SKM-1 (cell line): ENCODE measurements at regions not wholly inside any gene's neighbourhood (a gene's known extent, or its start where the extent isn't known, plus 50 kb on each side); places are given as distances from the start of the nearest gene placed in this dataset.

Experiments
- DNase-seq: peaks from one replicate; lab custom pipeline; 2025; ENCODE audit not compliant: unreplicated experiment; lab: John Stamatoyannopoulos, UW

DNA sequence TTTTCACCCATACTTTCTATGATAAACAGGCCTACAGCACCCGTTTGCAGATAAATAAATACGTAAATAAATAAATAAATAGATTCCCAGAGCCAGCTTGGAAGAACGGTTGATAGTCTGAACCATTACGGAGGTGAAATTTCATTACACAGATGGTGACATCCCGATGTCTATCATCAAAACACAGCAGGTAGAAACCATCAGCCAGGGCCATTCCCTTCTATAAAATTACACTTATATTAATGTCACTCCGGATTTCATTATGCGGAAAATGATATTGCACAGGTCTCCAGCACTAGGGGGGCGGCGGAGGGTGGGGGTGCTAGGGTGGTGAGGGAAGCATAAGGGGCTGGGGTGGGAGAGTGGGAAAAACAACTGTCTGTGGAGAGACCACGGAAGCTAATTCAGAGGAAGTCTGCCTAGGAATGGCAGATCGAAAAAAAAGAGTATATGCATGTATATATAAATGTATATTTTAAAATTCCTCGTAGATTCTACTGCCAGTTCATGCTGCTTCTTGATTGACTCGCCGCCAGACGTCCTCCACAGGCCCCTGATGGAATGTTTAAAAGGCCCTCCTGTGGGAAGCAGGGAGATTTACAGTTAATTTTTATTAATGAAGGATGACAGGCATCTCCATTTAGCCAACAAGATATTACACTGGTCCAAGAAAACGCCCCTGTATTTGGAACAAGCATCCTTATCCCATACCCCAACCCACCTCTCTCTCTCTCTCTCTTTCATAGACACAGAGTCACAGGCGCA, 1906.0 kb upstream of the PIK3C3 start:
- no peak for DNase-seq

DNA sequence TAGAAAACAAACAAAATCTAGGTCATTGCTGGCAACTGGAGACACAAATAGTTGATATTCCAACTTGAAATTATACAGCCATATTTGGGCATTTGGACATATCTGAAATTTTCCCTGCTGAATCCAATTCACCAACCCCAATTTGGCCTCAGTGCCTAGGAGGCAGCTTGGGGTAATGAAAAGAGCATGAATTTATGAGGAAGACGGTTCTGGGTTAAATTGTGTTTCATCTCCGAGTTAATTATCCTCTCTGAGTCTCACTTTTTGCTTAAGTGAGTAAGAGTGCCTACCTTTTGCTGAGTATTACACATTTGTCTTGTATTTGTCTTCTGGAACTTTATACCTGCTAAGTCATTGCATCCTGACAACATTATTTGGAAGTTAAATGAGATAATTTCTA, 1906.8 kb upstream of the PIK3C3 start:
- DNase-seq: no peak

DNA sequence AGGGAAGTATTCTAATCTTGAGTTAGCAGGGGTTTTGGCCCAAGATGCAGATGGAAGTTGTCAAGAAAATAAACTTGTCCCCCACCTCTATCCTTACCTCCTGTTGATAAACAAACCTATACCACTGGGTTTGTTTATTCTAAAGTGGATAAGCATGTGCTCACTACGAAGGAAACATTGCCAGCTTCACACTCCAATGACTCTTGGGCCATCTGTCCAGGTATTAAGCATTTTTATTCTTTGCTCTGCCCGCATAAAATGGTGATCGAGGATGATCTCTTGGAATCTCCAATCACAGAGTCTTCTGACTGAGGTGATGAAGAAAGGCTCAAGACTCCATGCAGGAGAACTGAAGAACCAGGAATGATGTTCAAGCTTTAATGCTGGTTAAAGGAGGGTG, 1908.4 kb upstream of the PIK3C3 start:
- DNase-seq: no peak

DNA sequence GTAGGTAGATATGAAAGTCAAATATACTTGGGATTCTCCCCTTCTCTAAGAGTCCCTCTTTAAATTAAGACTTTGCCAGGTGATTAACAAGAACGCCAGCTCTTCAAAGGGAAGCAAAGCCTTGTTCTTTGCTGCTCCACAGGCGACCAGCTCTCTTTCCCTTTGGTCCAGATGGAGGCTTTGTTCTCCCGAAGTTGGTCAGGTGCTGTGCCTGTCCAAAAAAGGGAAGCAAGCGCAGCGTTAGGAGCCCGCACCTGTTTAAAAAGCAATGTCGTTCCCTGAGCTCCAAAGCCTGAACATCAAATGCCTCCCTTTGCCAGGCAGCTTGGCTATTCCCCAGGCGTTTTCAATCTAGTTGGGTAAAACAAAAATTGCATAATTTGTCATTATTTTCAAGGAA, 1913.1 kb upstream of the PIK3C3 start:
- DNase-seq: no peak

DNA sequence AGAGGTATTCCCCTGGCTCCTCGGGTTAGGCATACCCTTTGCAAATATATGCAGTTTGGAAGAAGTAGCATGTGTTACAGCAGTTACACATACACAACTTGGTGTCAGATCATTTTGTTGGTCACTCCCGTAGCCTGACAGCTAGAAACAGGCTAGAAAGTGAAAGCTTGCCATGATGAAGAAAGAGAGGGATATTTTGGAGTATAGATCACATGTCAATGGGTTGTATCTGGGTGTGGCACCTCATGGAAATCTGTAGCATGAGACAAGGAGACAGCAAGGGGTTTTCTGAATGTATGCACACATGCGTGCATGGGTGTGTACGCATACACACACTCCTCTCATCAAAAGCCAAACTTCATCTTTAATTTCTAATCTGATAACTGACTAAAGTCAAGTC, 1914.5 kb upstream of the PIK3C3 start:
- no peak for DNase-seq

DNA sequence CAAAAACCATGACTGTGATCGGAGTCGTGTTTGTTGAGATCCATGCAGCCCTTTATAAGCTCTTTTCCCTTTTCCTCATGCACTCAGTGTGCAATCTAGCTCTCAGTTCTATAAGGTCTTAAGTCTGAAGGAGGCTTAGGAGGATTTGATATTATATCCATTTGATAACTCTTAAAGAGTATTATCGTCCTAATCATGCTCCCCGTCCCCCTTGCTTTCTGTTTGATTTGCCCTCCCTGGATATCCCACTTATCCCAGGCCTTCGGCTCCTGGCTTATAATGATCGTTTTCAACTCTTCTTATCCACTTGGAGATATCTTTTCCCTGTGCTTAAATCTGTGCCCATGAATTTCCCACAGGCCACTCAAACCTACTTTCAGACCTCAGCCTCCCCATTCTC, 1917.7 kb upstream of the PIK3C3 start:
- DNase-seq: no peak

DNA sequence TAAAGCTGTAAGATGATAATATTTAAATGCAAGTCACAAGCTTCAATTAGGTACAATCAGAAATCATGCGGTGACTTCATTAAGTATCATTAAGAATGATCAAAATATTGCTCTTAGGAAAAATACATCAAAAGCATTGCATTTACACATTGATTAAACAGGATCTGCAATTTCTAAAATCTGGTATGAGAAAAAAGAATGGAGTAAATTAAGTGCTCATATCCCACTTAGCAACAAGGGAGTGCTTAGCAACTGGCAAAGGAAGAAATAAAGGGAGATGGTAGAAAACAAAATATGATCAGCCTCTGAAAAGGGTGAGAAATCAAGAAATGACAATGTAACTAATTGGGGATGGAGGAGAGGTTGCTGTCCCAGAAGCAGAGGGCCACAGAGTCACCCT, 1918.2 kb upstream of the PIK3C3 start:
- DNase-seq: no peak

DNA sequence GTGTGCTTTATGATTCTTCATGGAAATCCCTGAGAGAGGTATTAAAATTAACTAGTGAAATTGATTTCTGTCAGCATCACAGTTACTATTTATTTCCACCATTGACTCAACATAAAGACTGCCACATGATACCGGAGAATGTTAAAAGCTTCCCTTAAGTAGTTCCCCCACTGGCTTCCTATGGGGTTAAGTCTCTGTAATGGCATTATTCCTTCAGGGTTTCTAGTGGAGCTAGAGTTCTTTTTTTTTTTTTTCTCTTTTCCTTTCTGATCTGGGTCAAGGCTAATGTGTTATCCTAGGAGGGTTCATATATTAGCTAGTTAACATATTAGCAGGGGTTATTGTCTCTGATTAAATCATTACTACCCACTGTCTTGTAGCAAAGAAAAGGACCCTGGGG, 1919.1 kb upstream of the PIK3C3 start:
- no peak for DNase-seq

DNA sequence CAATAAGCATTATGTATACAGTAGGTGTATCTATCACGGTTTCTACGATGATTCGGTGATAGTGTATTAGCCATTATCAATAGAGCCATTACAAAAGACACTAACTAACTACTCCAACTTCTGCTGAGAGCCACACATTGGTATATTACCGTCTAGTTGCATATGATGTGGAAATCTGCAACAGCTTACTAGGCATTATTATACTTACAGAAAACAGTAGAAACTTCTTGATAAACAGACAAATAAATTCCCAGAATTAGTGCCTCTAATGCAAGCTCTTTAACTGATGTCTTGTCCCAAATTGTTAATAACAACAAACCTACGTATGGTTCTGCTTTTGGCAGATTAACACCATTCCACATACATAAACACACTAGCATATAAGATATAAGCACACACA, 1923.0 kb upstream of the PIK3C3 start:
- no peak for DNase-seq

DNA sequence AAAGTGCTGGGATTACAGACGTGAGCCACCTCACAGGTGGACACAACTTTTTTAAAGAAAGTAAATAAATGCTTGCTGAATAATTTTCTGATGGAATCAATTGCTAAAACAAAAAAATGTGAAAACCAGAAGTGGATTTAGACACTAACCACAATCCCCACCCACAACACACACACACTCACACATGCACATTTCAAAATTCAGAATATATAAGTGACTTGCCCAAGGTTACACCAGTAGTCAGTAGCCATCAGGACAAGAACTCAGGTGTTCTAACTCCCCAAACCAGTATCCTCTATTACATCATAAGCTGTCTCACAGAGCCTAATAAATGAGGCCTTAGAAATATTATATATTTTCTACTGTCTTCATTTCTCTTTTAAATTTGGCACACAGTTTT, 1923.6 kb upstream of the PIK3C3 start:
- DNase-seq: no peak

DNA sequence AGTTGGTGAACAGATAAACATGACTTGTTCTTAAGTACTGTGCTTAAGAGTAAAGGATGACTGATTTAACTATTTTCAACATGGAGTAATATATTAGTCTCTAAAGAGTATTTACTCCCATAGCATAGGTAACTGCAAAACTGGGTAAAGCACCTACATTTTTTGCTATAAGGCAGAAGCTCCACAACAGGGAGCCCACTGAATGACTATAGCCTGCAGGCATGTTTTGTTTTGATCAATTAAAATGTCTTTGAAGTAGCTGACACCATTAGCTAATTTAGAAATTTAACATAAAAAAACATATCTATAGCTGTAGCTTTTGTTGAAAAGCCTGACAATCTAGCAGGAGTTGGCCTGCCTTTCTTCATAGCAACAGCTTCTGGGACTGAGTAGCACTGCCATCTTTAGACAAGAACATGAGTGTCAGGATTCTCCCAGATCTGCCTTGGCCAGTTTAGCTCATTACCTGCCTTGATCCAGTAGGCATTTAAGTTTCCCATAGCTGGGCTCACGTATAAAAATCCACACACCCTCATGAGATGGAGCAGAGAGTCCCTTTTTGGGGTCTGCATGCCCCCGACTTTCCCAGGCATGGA, 1935.1 kb upstream of the PIK3C3 start:
- no peak for DNase-seq

DNA sequence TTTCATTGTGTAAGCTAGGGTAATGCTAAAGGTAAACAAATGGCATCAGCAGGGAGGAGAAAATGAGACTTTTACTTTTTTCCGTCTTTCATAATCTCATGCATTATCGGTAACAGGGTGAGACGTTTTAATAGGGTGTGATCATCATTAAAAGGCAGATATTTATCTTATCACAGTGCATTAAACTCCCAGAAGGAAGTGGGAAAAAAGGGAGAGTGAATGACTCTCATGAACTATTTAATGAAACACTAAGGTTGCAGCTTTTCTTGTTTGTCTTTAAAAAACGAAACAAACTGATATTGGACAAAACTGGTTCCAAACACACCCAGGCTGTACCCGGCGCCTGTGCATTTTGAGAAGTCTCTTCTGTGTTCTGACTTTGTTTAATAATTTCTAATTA, 1936.8 kb upstream of the PIK3C3 start:
- no peak for DNase-seq

DNA sequence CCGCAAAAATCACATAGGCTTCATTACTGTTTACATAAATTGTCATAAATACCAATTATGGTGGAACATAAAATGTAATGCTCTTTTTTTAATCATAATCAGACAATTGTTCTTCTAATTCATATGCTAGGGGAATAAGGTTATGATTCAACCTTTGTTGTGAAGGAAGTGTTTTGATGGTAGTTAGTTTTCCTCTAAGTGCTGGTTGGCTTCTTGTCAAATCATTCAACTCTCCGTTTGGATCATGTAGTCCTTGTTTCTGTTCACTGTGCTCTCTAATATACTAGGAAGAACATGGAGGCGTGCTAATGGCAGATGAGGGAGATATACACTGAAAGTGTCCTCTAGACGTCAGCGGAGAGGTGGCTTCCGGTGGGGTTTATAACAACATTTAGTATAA, 1938.0 kb upstream of the PIK3C3 start:
- DNase-seq: no peak

DNA sequence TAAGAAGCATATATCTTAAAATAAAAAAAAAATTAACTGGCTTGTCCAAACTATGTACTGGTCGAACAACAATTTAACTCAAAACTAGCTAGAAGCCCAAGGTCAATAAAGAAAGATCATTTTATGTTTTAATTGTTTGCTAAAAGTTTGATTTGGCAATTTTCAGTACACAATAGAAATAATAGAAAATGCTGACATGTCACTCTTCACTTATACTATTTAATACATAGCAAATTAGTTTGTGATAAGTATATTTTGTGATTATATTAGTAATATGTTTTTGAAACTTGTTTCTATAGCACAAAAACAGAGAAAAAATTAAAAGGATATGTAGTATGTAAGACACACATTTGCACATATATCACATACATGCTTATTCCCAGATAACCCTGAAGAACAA, 1938.6 kb upstream of the PIK3C3 start:
- no peak for DNase-seq

DNA sequence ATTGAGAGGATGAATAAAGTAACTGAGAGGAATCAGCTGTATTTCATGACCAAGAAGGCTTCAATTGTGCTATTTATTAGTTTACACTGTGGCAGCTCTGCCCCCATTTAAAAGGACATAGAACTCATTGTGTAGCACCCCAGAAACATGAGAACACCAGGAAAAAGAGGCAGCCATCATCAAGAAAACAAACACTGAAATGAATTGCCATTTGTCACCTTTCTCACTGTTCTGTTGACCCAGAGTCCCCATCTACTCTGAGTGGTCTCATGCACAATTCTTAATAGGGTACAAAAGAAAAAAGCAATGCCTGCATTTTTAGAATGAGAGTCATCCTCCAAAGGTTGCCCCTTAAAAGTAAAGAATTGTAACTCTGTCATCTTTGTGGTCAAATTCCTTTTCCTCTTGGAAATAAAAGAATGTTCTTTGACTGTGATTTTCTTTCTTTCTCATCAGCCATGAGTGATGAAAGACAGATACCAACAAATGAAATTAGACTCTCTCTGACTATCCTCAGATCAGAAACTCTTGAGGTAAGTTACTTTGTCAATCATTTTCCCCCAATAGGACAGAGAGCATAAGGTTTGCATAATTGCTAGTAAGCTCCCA, 1941.9 kb upstream of the PIK3C3 start:
- DNase-seq: no peak

DNA sequence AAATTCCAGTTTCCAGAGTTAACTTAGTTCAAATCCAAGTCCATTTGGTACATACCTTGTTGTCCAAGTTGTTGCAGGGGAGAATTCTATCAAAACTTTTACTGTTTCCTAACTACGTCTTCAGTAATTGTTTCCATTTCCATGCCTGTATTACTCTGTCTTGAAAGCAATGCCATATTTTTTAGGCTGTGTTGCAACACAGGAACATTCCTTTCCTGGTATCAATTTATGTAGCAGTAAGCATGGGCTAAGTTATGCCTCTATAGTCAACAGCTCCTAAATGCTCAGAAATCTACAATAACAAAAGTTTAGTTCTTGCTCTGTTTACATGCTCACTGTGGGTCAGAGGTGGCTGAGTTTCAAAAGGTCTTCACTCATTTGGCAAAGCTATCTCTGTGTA, 1943.8 kb upstream of the PIK3C3 start:
- no peak for DNase-seq

DNA sequence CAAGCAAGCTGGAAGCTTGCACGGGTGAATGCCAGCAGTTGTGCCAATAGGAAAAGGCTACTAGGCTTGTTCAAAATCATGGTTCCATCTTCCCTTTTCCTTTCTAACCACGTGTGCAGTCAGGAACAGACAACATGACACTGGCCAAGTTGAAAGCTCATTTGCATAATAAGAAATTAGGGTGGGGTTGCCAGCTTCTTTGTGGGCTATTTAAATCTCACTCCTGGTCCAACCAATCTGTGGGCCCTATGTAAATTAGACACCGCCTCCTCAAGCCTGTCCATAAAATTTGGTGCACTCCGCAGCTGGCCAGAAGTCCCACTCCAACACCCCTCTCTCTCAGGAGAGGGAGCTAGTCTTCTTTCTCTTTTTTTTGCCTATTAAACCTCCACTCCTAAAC, 1948.4 kb upstream of the PIK3C3 start:
- no peak for DNase-seq

DNA sequence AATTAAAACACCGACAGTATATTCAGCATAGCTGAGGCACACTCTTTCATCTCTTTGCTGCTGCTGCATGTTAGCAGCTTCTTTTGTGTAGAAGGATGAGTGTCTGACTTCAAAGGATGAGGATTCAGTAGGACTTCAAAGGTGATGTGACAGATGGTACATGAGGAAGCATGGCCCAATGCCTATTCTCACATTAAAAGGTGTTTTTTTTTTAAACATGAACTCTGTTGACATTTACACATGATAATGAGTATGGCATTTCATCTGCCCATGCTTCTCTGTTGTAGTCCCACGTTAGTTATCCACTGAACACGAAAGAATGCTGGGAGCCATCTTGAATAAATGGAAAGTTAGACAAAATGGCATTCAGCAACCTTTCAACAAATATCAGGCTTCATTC, 1950.8 kb upstream of the PIK3C3 start:
- DNase-seq: no peak

DNA sequence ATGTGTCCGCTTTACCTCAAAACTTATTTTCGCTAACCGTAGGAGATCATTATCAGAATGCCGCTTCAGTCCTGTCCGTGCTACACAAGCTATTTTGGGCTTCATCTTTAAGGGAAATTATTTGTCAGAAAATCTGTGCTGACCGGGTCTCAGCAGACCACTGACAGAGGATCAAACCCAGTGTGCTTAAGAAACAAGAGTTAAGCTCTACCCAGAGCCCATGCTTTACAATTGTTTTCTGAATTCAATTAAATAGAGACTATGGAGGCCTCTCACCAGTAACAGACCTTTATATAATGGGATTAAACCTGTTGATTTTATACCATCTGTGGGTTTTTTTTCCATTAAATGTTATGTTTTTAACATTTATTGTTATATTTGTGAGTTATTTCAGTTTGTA, 1956.7 kb upstream of the PIK3C3 start:
- no peak for DNase-seq

DNA sequence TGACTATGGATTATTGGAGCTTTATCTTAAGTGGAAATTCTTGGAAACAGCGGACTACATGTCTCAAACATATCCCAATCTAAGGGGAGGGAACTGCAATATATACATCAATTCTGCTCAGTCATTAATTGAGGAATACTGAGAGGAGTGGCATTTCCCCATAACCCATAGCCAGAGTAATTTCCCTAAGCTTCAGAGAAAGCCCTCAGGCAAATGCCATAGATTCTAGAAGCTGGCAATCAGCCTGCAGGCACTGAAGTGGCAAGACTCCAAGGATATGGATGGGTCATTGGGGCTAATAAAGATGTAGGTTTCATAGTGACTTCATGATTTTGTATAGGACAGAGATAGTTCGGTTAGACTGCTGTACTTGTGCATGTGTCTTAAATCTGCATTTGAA, 1960.5 kb upstream of the PIK3C3 start:
- no peak for DNase-seq

DNA sequence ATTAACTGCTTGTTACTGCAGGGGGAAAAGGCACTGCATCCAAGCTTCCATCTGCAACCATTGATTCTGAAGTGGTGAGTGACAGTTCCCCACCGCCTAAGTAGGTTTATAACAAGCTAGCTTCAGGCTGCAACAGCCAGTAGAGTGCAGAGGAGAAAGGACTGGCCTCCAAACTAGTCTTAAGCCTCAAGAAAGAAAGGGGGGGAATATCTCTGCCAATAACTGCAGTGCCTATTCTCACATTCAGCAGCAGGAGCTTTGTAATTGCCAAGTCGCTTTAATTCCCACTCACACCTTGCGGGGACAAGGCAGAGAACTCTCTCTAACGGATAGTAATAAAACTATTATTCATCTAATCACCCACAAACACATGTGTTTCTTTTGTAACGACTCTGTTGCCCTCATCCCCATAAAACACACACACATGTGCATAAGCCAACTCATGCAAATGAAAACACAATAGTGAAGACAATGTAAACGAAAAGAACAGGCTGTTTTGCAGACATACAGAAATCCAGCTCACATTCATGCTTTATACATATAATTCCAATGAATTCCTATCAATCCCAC, 1963.3 kb upstream of the PIK3C3 start:
- no peak for DNase-seq

DNA sequence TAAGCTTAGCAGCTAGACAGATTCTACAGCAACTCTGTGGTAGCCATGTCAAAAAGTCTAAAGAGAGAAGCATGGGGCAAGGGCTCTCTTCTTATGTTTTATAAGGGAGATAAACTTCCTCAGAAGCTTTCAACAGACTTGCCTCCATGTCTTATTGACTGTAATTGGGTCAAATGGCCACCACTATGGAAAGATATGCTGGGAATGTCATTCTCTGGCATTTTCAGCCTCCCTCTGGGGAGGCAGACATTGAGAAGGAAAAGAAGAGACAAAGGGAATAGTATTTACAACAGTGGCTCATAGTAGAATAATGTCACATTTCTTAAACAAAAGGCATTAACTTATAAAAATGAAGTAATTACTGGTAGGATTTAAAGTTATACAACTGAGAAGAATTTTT, 1964.5 kb upstream of the PIK3C3 start:
- no peak for DNase-seq
